GM21360 (cell line): ENCODE measurements at regions not wholly inside any gene's neighbourhood (a gene's known extent, or its start where the extent isn't known, plus 50 kb on each side); places are given as distances from the start of the nearest gene placed in this dataset.

Experiments used
- ATAC-seq: cut with Tn5 transposase; IDR thresholded peaks from one replicate; pipeline ENCODE4 v1.9.1; 2021; ENCODE audit warnings: mild to moderate bottlenecking, moderate library complexity; ENCODE audit not compliant: unreplicated experiment

- ATAC-seq: no peak
Measured at GRCh38 chr9:121598965-121599871, 52.2 kb upstream of the DAB2IP start.

- no peak for ATAC-seq
Measured at GRCh38 chr9:121599872-121600585, 51.4 kb upstream of the DAB2IP start.

GRCh38 chr9:121601194-121601593, 50.2 kb upstream of the DAB2IP start:
- no peak for ATAC-seq
